PFSK-1 (cell line): ENCODE measurements at regions not wholly inside any gene's neighbourhood (a gene's known extent, or its start where the extent isn't known, plus 50 kb on each side); places are given as distances from the start of the nearest gene placed in this dataset.

ENCODE experiments used
- POLR2AphosphoS5 ChIP-seq: IDR thresholded peaks from 2 replicates; pipeline ENCODE4 v1.6.1; 2012; ENCODE audit warnings: low read depth, mild to moderate bottlenecking, control low read depth, low read length, moderate library complexity
- SIN3A ChIP-seq: IDR thresholded peaks from 2 replicates; pipeline ENCODE4 v1.6.1; 2012; ENCODE audit warnings: mild to moderate bottlenecking, low read length, moderate library complexity, borderline replicate concordance; ENCODE audit not compliant: insufficient read depth
- TAF1 ChIP-seq: IDR thresholded peaks from 2 replicates; pipeline ENCODE4 v1.6.1; 2012; ENCODE audit warnings: low read length, control low read depth, borderline replicate concordance; ENCODE audit not compliant: insufficient read depth

- TF ChIP-seq TAF1 (no peak), POLR2AphosphoS5 (no peak), SIN3A (no peak)
Observed at GRCh38 chr4:108512615-108513505, 107.5 kb upstream of the RPL34 start.
